A549 (cell line): ENCODE measurements at regions not wholly inside any gene's neighbourhood (a gene's known extent, or its start where the extent isn't known, plus 50 kb on each side); places are given as distances from the start of the nearest gene placed in this dataset.

Experiments
- ATAC-seq, 2 experiments: fragments of 200-7000 bp in 1 of 2; fragments of >200 bp in 1 of 2; cut with Nextera tagmentation in 1 of 2; cut with Tn5 transposase in 1 of 2; 3 replicates each; pipeline versions ENCODE4 v1.8.0 to v1.9.1; 2018 to 2020; ENCODE audit warnings: mild to moderate bottlenecking in 1 of 2, moderate library complexity in 1 of 2
- CTCF ChIA-PET: fragments of 300-600 bp; sonication (Branson Sonifier 250); formaldehyde crosslinking; extraction: SDS; loops from one replicate; lab custom pipeline; 2021; ENCODE audit warnings: antibody characterized with exemption, inconsistent platforms; lab: Yijun Ruan, JAX
- POLR2A ChIA-PET: fragments of 350-600 bp; formaldehyde crosslinking; extraction: SDS; loops from one replicate; lab custom pipeline; 2021; ENCODE audit warnings: antibody characterized with exemption, inconsistent platforms; lab: Yijun Ruan, JAX
- DNase-seq, 2 experiments: peaks; one replicate each; pipeline versions ENCODE4 v3.0.0 to v3.0.0-alpha.2; 2011 to 2016; ENCODE audit warnings: low read depth in 1 of 2, low spot score in 1 of 2
- FAIRE-seq: peaks from 2 replicates; lab custom pipeline; 2011; peaks lifted over from hg19 to GRCh38; lab: Jason Lieb, UNC
- H3K27ac ChIP-seq, 2 experiments: fragments of >200 bp; sonication (Bioruptor Twin); formaldehyde crosslinking; 3 replicates each; pipeline ENCODE4 v1.5.1; 2016 to 2017
- H3K4me1 ChIP-seq: fragments of >200 bp; sonication (Bioruptor Twin); formaldehyde crosslinking; 3 replicates; pipeline ENCODE4 v1.6.1; 2016
- H3K4me2 ChIP-seq: fragments of >200 bp; sonication (Bioruptor Twin); formaldehyde crosslinking; 3 replicates; pipeline ENCODE4 v1.6.1; 2016
- H3K4me3 ChIP-seq: fragments of >200 bp; sonication (Bioruptor Twin); formaldehyde crosslinking; 3 replicates; pipeline ENCODE4 v1.5.1; 2016
- H3K9me3 ChIP-seq: fragments of >200 bp; sonication (Bioruptor Twin); formaldehyde crosslinking; 3 replicates; pipeline ENCODE4 v1.6.1; 2016
- BHLHE40 ChIP-seq: IDR thresholded peaks from 2 replicates; pipeline ENCODE4 v1.6.1; 2012; ENCODE audit warnings: low read depth, low read length, inconsistent platforms
- CBX2 ChIP-seq: fragments of 200-600 bp; sonication (generic); IDR thresholded peaks from 2 replicates; pipeline ENCODE4 v1.6.1; 2016; ENCODE audit warnings: low read depth, mild to moderate bottlenecking, borderline replicate concordance
- E2F6 ChIP-seq: IDR thresholded peaks from 2 replicates; pipeline ENCODE4 v1.6.1; 2012; ENCODE audit warnings: low read depth, borderline replicate concordance
- ELK1 ChIP-seq: fragments of 150-350 bp; IDR thresholded peaks from 2 replicates; pipeline ENCODE4 v1.6.1; 2014; ENCODE audit warnings: low read depth, mild to moderate bottlenecking, low read length
- FOSL2 ChIP-seq, 2 experiments: fragments of 450-650 bp in 1 of 2; fragments of >200 bp in 1 of 2; sonication (Bioruptor Twin) in 1 of 2; formaldehyde crosslinking; IDR thresholded peaks; 2 replicates each; pipeline versions ENCODE4 v1.5.0 to v1.6.1; 2016 to 2020; ENCODE audit warnings: mild to moderate bottlenecking in 1 of 2, moderate library complexity in 1 of 2
- GATA3 ChIP-seq: IDR thresholded peaks from 2 replicates; pipeline ENCODE4 v1.6.1; 2012; ENCODE audit warnings: borderline replicate concordance
- HDAC2 ChIP-seq: fragments of 200-600 bp; sonication (generic); IDR thresholded peaks from 2 replicates; pipeline ENCODE4 v1.6.1; 2016
- HES2 ChIP-seq: fragments of >200 bp; sonication (Bioruptor Twin); formaldehyde crosslinking; IDR thresholded peaks from 2 replicates; pipeline ENCODE4 v1.6.1; 2016
- HOXA7 ChIP-seq: fragments of 250-450 bp; sonication (Bioruptor Pico); IDR thresholded peaks from 2 replicates; pipeline ENCODE4 v1.5.0; 2020; ENCODE audit warnings: mild to moderate bottlenecking, moderate library complexity
- HOXB5 ChIP-seq: fragments of 250-450 bp; sonication (Bioruptor Pico); IDR thresholded peaks from 2 replicates; pipeline ENCODE4 v1.5.0; 2020; ENCODE audit warnings: mild to moderate bottlenecking, moderate library complexity
- JUNB ChIP-seq: fragments of >200 bp; sonication (Bioruptor Twin); formaldehyde crosslinking; IDR thresholded peaks from 2 replicates; pipeline ENCODE4 v1.6.1; 2016
- KDM1A ChIP-seq: fragments of 200-600 bp; sonication (generic); IDR thresholded peaks from 2 replicates; pipeline ENCODE4 v1.6.1; 2016; ENCODE audit warnings: low read depth, mild to moderate bottlenecking
- MAFK ChIP-seq: fragments of 450-650 bp; IDR thresholded peaks from 2 replicates; pipeline ENCODE4 v1.6.1; 2014; ENCODE audit not compliant: partially characterized antibody
- MYC ChIP-seq: IDR thresholded peaks from 2 replicates; pipeline ENCODE4 v1.6.1; 2012; ENCODE audit warnings: mild to moderate bottlenecking, inconsistent platforms, low read length, improper control_type of control experiment, borderline replicate concordance
- NPAS2 ChIP-seq: fragments of 250-450 bp; sonication (Bioruptor Pico); IDR thresholded peaks from 2 replicates; pipeline ENCODE4 v1.8.0; 2022; ENCODE audit warnings: mild to moderate bottlenecking, moderate library complexity, borderline replicate concordance
- PHF8 ChIP-seq: fragments of 200-600 bp; sonication (generic); IDR thresholded peaks from 2 replicates; pipeline ENCODE4 v1.6.1; 2016; ENCODE audit warnings: low read depth, mild to moderate bottlenecking, antibody characterized with exemption, moderate library complexity, borderline replicate concordance
- POLR2AphosphoS2 ChIP-seq: conservative IDR thresholded peaks from 2 replicates; pipeline ENCODE4 v1.6.1; 2012; ENCODE audit warnings: low read length, improper control_type of control experiment, inconsistent platforms
- RAD21 ChIP-seq, 2 experiments: fragments of >200 bp in 1 of 2; sonication (Bioruptor Twin) in 1 of 2; formaldehyde crosslinking in 1 of 2; IDR thresholded peaks in 1 of 2; conservative IDR thresholded peaks in 1 of 2; 2 replicates in 1 of 2; 3 replicates in 1 of 2; pipeline ENCODE4 v1.6.1; 2012 to 2018; ENCODE audit warnings: inconsistent platforms in 1 of 2
- RCOR1 ChIP-seq: fragments of 150-350 bp; IDR thresholded peaks from 2 replicates; pipeline ENCODE4 v1.6.1; 2014; ENCODE audit warnings: antibody characterized with exemption, low read length, low read depth
- RFX5 ChIP-seq: fragments of 450-650 bp; IDR thresholded peaks from 2 replicates; pipeline ENCODE4 v1.7.1; 2014; ENCODE audit warnings: antibody characterized with exemption, mild to moderate bottlenecking, moderate library complexity
- SMC3 ChIP-seq: fragments of >200 bp; sonication (Bioruptor Twin); formaldehyde crosslinking; IDR thresholded peaks from 3 replicates; pipeline ENCODE4 v1.6.1; 2018; ENCODE audit warnings: inconsistent platforms
- TFCP2L1 ChIP-seq: fragments of 250-450 bp; sonication (Bioruptor Pico); IDR thresholded peaks from 2 replicates; pipeline ENCODE4 v1.5.0; 2021; ENCODE audit warnings: mild to moderate bottlenecking
- TP53 ChIP-seq: fragments of 250-450 bp; sonication (Bioruptor Pico); IDR thresholded peaks from 2 replicates; pipeline ENCODE4 v1.5.0; 2021; ENCODE audit warnings: mild to moderate bottlenecking, moderate library complexity
- ZC3H11A ChIP-seq: fragments of 450-650 bp; IDR thresholded peaks from 2 replicates; pipeline ENCODE4 v1.6.1; 2014; ENCODE audit warnings: antibody characterized with exemption, mild to moderate bottlenecking
- ZFP36 ChIP-seq: fragments of 450-650 bp; IDR thresholded peaks from 2 replicates; pipeline ENCODE4 v1.6.1; 2014; ENCODE audit warnings: borderline replicate concordance; ENCODE audit not compliant: partially characterized antibody
- ZSCAN20 ChIP-seq: fragments of 250-450 bp; sonication (Bioruptor Pico); IDR thresholded peaks from 2 replicates; pipeline ENCODE4 v1.8.0; 2022; ENCODE audit warnings: mild to moderate bottlenecking, moderate library complexity
- WGBS: methylation state at CpG from one replicate; pipeline ENCODE4 v1.1.6; 2017; ENCODE audit errors: missing lambda C conversion rate; 5-methylcytosine and 5-hydroxymethylcytosine counted together
- TF ChIP-seq, protein P1 (sequence below): IDR thresholded peaks from 2 replicates; pipeline ENCODE4 v1.6.1; 2012
- TF ChIP-seq, protein P2 (sequence below): fragments of 250-450 bp; sonication (Bioruptor Pico); IDR thresholded peaks from 2 replicates; pipeline ENCODE4 v1.5.0; 2021; ENCODE audit warnings: mild to moderate bottlenecking, moderate library complexity, borderline replicate concordance

- no peak overlapping the region for H3K4me2 ChIP-seq
- H3K9me3 ChIP-seq: no peaks in the 10 kb centered on the region
- FAIRE-seq: no peak
- WGBS: 3% methylated on average over 1 of the region's 1 CpG
- POLR2A ChIA-PET: no interaction called here
- H3K4me1 ChIP-seq: no peaks in the 10 kb centered on the region
- no peak for TF ChIP-seq TP53 (CRISPR knock-in tag)
- no peak for TF ChIP-seq RAD21 (conservative IDR thresholded peaks at IDR 0.05 in 1 of 2, IDR thresholded peaks at IDR 0.05 in 1 of 2)
- TF ChIP-seq, protein P1, sequence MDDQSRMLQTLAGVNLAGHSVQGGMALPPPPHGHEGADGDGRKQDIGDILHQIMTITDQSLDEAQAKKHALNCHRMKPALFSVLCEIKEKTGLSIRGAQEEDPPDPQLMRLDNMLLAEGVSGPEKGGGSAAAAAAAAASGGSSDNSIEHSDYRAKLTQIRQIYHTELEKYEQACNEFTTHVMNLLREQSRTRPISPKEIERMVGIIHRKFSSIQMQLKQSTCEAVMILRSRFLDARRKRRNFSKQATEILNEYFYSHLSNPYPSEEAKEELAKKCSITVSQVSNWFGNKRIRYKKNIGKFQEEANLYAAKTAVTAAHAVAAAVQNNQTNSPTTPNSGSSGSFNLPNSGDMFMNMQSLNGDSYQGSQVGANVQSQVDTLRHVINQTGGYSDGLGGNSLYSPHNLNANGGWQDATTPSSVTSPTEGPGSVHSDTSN: no peak
- TF ChIP-seq BHLHE40: no peak
- no peak for TF ChIP-seq ELK1
- TF ChIP-seq HOXA7 (CRISPR knock-in tag): no peak
- no peak for TF ChIP-seq HDAC2
- TF ChIP-seq, protein P2, sequence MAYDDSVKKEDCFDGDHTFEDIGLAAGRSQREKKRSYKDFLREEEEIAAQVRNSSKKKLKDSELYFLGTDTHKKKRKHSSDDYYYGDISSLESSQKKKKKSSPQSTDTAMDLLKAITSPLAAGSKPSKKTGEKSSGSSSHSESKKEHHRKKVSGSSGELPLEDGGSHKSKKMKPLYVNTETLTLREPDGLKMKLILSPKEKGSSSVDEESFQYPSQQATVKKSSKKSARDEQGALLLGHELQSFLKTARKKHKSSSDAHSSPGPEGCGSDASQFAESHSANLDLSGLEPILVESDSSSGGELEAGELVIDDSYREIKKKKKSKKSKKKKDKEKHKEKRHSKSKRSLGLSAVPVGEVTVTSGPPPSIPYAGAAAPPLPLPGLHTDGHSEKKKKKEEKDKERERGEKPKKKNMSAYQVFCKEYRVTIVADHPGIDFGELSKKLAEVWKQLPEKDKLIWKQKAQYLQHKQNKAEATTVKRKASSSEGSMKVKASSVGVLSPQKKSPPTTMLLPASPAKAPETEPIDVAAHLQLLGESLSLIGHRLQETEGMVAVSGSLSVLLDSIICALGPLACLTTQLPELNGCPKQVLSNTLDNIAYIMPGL (CRISPR knock-in tag): no peak
- no peak for TF ChIP-seq MYC
- no peak for TF ChIP-seq GATA3
- no peak for TF ChIP-seq TFCP2L1 (CRISPR knock-in tag)
- no peak for TF ChIP-seq JUNB
- TF ChIP-seq, all 56 proteins: peak for 0
- ATAC-seq: no peak
- Histone ChIP-seq H3K4me3 (no peak overlapping the region), H3K27ac (no peak overlapping the region)
- no peak for DNase-seq
- CTCF ChIA-PET: no interaction called here
These were observed 51.9 kb upstream of the DBX2 start for GRCh38 chr12:45102818-45103217.

- Histone ChIP-seq H3K27ac (no peak overlapping the region), H3K4me1 (no peaks in the 10 kb centered on the region), H3K4me3 (no peak overlapping the region), H3K4me2 (no peak overlapping the region), H3K9me3 (no peaks in the 10 kb centered on the region)
- FAIRE-seq (no peak), DNase-seq (no peak), ATAC-seq (no peak)
- ChIA-PET CTCF (interaction anchor here (1.3 kb wide), 1 partner anchor 30 kb away, joined by 3 read pairs; no protein-coding TSS in a partner anchor), POLR2A (no interaction called here)
- 38% methylated on average over 10 of the region's 10 CpGs for WGBS
- TF ChIP-seq CBX2: no peak
- TF ChIP-seq RCOR1: no peak
- no peak for TF ChIP-seq KDM1A
- no peak for TF ChIP-seq POLR2AphosphoS2
- TF ChIP-seq ZSCAN20: no peak
- no peak for TF ChIP-seq NPAS2 (CRISPR knock-in tag)
- TF ChIP-seq SMC3: no peak
- TF ChIP-seq TP53 (CRISPR knock-in tag): no peak
- TF ChIP-seq ZFP36: no peak
- no peak for TF ChIP-seq TFCP2L1 (CRISPR knock-in tag)
- TF ChIP-seq JUNB: no peak
- no peak for TF ChIP-seq HOXB5 (CRISPR knock-in tag)
- TF ChIP-seq PHF8: no peak
- no peak for TF ChIP-seq ZC3H11A
- no peak for TF ChIP-seq MAFK
- no peak for TF ChIP-seq FOSL2 (IDR thresholded peaks at IDR 0.05)
- TF ChIP-seq FOSL2 (CRISPR knock-in tag; IDR thresholded peaks at IDR 0.05): no peak
- TF ChIP-seq HES2: no peak
- TF ChIP-seq E2F6: no peak
- no peak for TF ChIP-seq HOXA7 (CRISPR knock-in tag)
- TF ChIP-seq RFX5: no peak
These were observed 55.1 kb upstream of the DBX2 start for GRCh38 chr12:45105996-45106395.
